Ovary (tissue), 7 donors: ENCODE measurements at regions not wholly inside any gene's neighbourhood (a gene's known extent, or its start where the extent isn't known, plus 50 kb on each side); places are given as distances from the start of the nearest gene placed in this dataset.

Experiments used
- DNase-seq, 5 donors: peaks; one replicate each; pipeline ENCODE4 v3.0.0-alpha.2; 2019 to 2020
- H3K27ac ChIP-seq, 2 donors: fragments of 200-600 bp; one replicate each; pipeline versions ENCODE4 v1.5.1 to v1.8.0; 2019 to 2022
- H3K27me3 ChIP-seq: fragments of 200-600 bp; one replicate; pipeline ENCODE4 v1.8.0; 2022
- H3K36me3 ChIP-seq: fragments of 200-600 bp; sonication (generic); one replicate; pipeline ENCODE4 v1.5.1; 2019
- H3K4me1 ChIP-seq: one replicate; pipeline ENCODE4 v1.8.1; 2013; ENCODE audit warnings: mild to moderate bottlenecking, moderate library complexity; ENCODE audit not compliant: insufficient read depth
- H3K4me3 ChIP-seq: fragments of 200-600 bp; sonication (generic); one replicate; pipeline ENCODE4 v1.5.1; 2017
- H3K9me3 ChIP-seq, 2 donors: fragments of 200-600 bp in 1 of 2; sonication (generic) in 1 of 2; one replicate each; pipeline versions ENCODE4 v1.5.1 to v1.8.1; 2013 to 2019; ENCODE audit warnings: mild to moderate bottlenecking in 1 of 2, moderate library complexity in 1 of 2
- EP300 ChIP-seq: sonication (generic); formaldehyde crosslinking; IDR thresholded peaks from one replicate; pipeline ENCODE4 v1.6.1; 2017; ENCODE audit warnings: antibody characterized with exemption
- POLR2A ChIP-seq: fragments of 450-650 bp; IDR thresholded peaks from one replicate; pipeline ENCODE4 v1.6.1; 2017; ENCODE audit warnings: antibody characterized with exemption, mild to moderate bottlenecking, moderate library complexity
- WGBS, 3 donors: extraction: QIAGEN DNeasy Blood & Tissue Kit in 1 of 3; methylation state at CpG; one replicate each; pipeline versions ENCODE4 v1.1.5 to v1.1.7; 2013 to 2017; 5-methylcytosine and 5-hydroxymethylcytosine counted together
- intact Hi-C, 4 donors: fragments of 100-400 bp; cut with DNase I; formaldehyde crosslinking; loops; one replicate each; pipeline versions ENCODE4 v1.11.0 to v1.15.1; 2022 to 2023
- TF ChIP-seq, protein P1 (sequence below), 3 donors: fragments of 450-650 bp in 2 of 3; fragments of 200-600 bp in 1 of 3; IDR thresholded peaks; one replicate each; pipeline versions ENCODE4 v1.5.1 to v1.8.0; 2016 to 2022; ENCODE audit warnings: antibody characterized with exemption in 3 of 3, mild to moderate bottlenecking in 1 of 3
- donor health status: DM: no; HTN: no; CAD: no; lungs with moderate emphysema.
- donor health status: DM: no; HTN: no; CAD: no.
- donor health status: Bipolar disorder and iron deficiency.
- donor health status: DM: no; HTN: no; CAD: no.
- donor health status: DM: yes; HTN: yes; CAD: no.

DNA sequence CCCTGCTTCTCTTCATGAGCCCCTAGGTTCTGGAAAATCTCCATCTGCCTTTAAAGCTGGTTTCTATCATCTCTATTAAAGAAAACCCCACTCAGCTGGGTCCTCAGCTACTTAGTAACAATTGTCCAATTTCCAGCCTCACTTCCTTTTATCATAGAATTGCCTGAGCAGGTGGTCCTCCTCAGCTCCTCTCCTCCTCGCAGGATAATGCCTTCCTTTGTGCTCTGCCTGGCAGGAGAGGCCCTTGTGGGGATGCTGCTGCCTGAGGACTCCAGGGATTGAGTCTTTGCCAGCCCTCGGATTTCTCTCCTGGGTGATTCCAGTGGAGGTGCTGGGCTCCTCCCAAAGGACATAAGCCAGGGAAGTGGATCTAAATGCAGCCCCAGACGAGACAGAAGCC is 448.3 kb downstream of the INSC start:
- Histone ChIP-seq H3K36me3 (no peaks in the 10 kb centered on the region), H3K27me3 (no peaks in the 10 kb centered on the region), H3K27ac (no peak overlapping the region), H3K4me1 (no peaks in the 10 kb centered on the region), H3K9me3 (no peaks in the 10 kb centered on the region), H3K4me3 (no peak overlapping the region)
- TF ChIP-seq EP300 (no peak), POLR2A (no peak)
- TF ChIP-seq, protein P1, sequence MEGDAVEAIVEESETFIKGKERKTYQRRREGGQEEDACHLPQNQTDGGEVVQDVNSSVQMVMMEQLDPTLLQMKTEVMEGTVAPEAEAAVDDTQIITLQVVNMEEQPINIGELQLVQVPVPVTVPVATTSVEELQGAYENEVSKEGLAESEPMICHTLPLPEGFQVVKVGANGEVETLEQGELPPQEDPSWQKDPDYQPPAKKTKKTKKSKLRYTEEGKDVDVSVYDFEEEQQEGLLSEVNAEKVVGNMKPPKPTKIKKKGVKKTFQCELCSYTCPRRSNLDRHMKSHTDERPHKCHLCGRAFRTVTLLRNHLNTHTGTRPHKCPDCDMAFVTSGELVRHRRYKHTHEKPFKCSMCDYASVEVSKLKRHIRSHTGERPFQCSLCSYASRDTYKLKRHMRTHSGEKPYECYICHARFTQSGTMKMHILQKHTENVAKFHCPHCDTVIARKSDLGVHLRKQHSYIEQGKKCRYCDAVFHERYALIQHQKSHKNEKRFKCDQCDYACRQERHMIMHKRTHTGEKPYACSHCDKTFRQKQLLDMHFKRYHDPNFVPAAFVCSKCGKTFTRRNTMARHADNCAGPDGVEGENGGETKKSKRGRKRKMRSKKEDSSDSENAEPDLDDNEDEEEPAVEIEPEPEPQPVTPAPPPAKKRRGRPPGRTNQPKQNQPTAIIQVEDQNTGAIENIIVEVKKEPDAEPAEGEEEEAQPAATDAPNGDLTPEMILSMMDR (IDR thresholded peaks at IDR 0.05) = no peak
- DNase-seq = no peak
- intact Hi-C loops = no loop called here
- 17 to 28% (median 18%) methylated on average over 3 of the region's 3 CpGs for WGBS, 3 donors

DNA sequence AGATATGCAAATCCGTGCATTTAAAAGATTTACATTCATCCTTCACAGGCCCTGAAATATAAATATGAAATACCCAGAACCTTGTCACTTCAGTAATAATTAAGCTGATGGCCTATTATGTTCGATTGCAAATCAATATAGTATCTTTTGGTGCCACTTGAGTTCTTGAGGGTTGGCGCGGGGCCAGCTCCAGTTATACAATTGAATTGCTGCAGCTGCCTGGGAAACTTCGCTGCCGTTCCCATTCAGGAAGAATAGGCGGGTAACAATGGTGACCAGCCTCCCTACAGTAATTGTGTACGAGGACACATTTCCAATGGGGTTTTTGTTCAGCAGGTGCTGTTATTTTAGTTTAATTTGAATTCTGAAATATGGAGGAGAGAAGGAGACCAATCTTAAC is 451.2 kb downstream of the INSC start:
- H3K4me3 ChIP-seq = no peak overlapping the region
- H3K36me3 ChIP-seq = no peaks in the 10 kb centered on the region
- no peaks in the 10 kb centered on the region for H3K9me3 ChIP-seq
- intact Hi-C loops = no loop called here
- TF ChIP-seq EP300 (no peak), POLR2A (no peak)
- TF ChIP-seq, protein P1 (IDR thresholded peaks at IDR 0.05) = no peak
- no peaks in the 10 kb centered on the region for H3K27me3 ChIP-seq
- H3K4me1 ChIP-seq = no peaks in the 10 kb centered on the region
- H3K27ac ChIP-seq = no peak overlapping the region
- 90 to 92% (median 91%) methylated on average over 8 of the region's 8 CpGs for WGBS, 3 donors
- DNase-seq = no peak

DNA sequence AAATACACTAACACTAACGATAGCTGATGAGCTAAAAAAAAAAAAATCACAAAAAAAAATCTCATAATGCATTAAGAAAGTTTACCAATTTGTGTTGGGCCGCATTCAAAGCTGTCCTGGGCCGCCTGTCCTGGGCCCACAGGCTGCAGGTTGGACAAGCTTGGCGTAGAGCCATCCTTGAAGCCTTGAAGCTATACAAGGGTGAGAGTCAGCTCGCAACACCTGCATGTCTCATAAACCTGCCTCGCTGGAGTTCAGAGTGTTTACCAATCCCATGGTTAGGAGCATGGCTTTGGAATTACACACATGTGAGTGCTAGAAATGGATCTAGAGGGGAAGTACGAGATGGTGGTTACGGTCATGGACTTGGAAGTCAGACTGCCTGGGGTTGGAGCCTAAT is 453.7 kb downstream of the INSC start:
- H3K9me3 ChIP-seq = no peaks in the 10 kb centered on the region
- 92 to 94% (median 93%) methylated on average over 8 of the region's 8 CpGs for WGBS, 3 donors
- H3K4me1 ChIP-seq = no peaks in the 10 kb centered on the region
- intact Hi-C loops = no loop called here
- no peaks in the 10 kb centered on the region for H3K27me3 ChIP-seq
- DNase-seq = no peak
- H3K27ac ChIP-seq = no peak overlapping the region
- H3K36me3 ChIP-seq = no peaks in the 10 kb centered on the region
- TF ChIP-seq, protein P1 (IDR thresholded peaks at IDR 0.05) = no peak
- TF ChIP-seq EP300 = no peak
- TF ChIP-seq POLR2A = no peak
- no peak overlapping the region for H3K4me3 ChIP-seq

GRCh38 chr11:15569305-15570025 is 454.7 kb downstream of the INSC start:
- no peak for TF ChIP-seq EP300
- no peak for TF ChIP-seq POLR2A
- TF ChIP-seq, protein P1 (IDR thresholded peaks at IDR 0.05) = no peak
- Histone ChIP-seq H3K4me1 (no peaks in the 10 kb centered on the region), H3K36me3 (no peaks in the 10 kb centered on the region), H3K27ac (no peak overlapping the region), H3K4me3 (no peak overlapping the region), H3K27me3 (no peaks in the 10 kb centered on the region), H3K9me3 (no peaks in the 10 kb centered on the region)
- intact Hi-C loops = no loop called here
- WGBS, 3 donors = 4 to 7% (median 5%) methylated on average over 7 of the region's 7 CpGs
- DNase-seq = no peak
